IMR-90 (cell line): ENCODE measurements at regions not wholly inside any gene's neighbourhood (a gene's known extent, or its start where the extent isn't known, plus 50 kb on each side); places are given as distances from the start of the nearest gene placed in this dataset.

Experiments used
- CTCF ChIP-seq: conservative IDR thresholded peaks from 2 replicates; pipeline ENCODE4 v1.5.1; 2012; ENCODE audit warnings: mild to moderate bottlenecking, low read depth, low read length, improper control_type of control experiment
- NFE2L2 ChIP-seq: fragments of 150-350 bp; IDR thresholded peaks from 2 replicates; pipeline ENCODE4 v1.6.1; 2016; ENCODE audit warnings: low read depth, mild to moderate bottlenecking, low read length
- POLR2A ChIP-seq: IDR thresholded peaks from 2 replicates; pipeline ENCODE4 v1.6.1; 2012; ENCODE audit warnings: mild to moderate bottlenecking, low read depth, low read length

- TF ChIP-seq CTCF (no peak), POLR2A (no peak), NFE2L2 (no peak)
These were observed 439.7 kb downstream of the BUD13 start for GRCh38 chr11:116333001-116333535.
